Astrocyte of the spinal cord (primary cell): ENCODE measurements at regions not wholly inside any gene's neighbourhood (a gene's known extent, or its start where the extent isn't known, plus 50 kb on each side); places are given as distances from the start of the nearest gene placed in this dataset.

Experiments used
- DNase-seq: peaks from one replicate; pipeline ENCODE4 v3.0.0; 2011; ENCODE audit warnings: low read depth, low spot score
- H3K4me3 ChIP-seq: 2 replicates; pipeline ENCODE4 v1.5.1; 2011; ENCODE audit warnings: low read depth, mild to moderate bottlenecking, low read length, moderate library complexity
- in situ Hi-C: cut with HindIII; loops from 2 replicates; pipeline ENCODE4 v1.10.0; 2017; ENCODE audit warnings: low sequenced_read_pairs
- TF ChIP-seq, protein P1 (sequence below): IDR thresholded peaks from 2 replicates; pipeline ENCODE4 v1.5.1; 2012; ENCODE audit warnings: low read depth, mild to moderate bottlenecking, low read length, inconsistent platforms

DNA sequence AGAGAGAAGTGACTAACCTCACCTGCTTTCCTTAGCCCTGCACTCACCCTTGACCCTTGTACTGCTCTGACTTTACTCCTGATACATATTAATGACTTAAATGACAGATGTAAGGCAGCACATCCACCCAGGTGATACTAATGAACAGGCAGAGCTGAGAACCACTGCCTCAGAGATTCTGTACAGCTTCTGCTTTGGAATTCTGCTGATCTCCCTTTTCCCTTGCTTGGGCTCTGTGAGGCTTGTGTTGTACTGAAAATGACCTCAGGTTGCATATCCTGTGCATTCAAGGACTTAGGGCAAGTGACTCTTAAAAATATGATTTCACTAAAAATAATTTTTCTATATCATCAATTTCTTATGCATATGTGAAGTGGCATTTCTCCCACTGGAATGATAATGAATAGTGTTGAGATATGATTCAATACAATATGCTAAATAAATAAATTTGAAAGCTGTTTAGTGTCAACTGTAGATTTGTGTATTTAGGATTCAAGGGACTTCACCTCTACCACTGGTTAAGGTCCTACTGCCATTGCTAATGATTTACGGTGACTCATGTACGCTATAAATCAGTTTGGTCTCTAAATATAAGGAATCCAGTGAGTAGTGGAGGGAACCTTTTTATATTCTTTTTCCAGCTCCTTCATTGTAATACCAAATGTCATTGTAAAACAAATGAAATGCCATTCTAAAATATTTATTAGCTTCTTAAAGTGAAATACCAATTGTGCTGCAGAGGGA, 328.3 kb downstream of the SOCS6 start:
- TF ChIP-seq, protein P1, sequence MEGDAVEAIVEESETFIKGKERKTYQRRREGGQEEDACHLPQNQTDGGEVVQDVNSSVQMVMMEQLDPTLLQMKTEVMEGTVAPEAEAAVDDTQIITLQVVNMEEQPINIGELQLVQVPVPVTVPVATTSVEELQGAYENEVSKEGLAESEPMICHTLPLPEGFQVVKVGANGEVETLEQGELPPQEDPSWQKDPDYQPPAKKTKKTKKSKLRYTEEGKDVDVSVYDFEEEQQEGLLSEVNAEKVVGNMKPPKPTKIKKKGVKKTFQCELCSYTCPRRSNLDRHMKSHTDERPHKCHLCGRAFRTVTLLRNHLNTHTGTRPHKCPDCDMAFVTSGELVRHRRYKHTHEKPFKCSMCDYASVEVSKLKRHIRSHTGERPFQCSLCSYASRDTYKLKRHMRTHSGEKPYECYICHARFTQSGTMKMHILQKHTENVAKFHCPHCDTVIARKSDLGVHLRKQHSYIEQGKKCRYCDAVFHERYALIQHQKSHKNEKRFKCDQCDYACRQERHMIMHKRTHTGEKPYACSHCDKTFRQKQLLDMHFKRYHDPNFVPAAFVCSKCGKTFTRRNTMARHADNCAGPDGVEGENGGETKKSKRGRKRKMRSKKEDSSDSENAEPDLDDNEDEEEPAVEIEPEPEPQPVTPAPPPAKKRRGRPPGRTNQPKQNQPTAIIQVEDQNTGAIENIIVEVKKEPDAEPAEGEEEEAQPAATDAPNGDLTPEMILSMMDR, result no peak
- no peak for DNase-seq
- in situ Hi-C loops, result no loop called here
- no peak overlapping the region for H3K4me3 ChIP-seq

GRCh38 chr18:70600225-70600925, 311.5 kb downstream of the SOCS6 start:
- in situ Hi-C loops, result no loop called here
- TF ChIP-seq, protein P1, result no peak
- no peak for DNase-seq
- no peak overlapping the region for H3K4me3 ChIP-seq

GRCh38 chr18:70598406-70598805, 309.6 kb downstream of the SOCS6 start:
- TF ChIP-seq, protein P1, result no peak
- in situ Hi-C loops, result no loop called here
- no peak for DNase-seq
- no peak overlapping the region for H3K4me3 ChIP-seq

DNA sequence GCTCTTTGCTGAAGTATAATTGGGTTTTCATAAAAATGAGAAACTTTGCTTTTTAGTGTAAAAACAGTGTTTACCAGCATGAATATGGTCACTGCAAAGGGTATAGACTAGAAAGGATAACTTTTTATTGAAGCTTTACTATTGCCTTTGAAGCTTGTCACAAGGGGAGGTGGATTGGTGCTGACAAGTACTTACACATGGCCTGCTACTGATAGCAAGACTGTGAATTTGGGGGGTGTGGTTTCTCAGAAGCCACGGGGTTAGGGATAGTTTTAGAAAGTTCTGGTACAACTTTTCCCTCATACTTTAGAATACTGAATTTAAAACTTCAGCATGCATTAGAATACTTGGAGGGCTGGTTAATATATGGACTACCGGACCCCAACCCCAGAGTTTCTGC, 294.1 kb downstream of the SOCS6 start:
- TF ChIP-seq, protein P1, result no peak
- in situ Hi-C loops, result no loop called here
- no peak for DNase-seq
- no peak overlapping the region for H3K4me3 ChIP-seq

DNA sequence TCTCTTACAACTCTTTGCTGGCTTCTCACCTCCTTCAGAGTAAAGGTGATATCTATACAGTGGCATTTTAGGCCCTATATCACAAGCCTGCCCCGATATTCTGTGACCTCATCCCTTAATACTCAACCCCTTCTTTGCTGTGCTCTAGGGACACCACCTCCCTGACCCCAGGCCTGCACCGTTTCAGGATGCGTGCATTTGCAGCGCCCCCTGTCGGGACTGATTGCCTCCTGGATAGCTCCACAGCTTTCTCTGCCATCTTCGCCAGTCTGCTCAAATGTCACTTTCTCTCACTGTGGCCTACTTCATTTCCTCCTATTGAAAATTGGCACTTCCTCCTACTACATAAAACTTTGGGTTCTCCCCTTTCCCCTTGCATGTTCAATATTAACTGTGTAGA, 289.6 kb downstream of the SOCS6 start:
- TF ChIP-seq, protein P1, result no peak
- DNase-seq, result no peak
- H3K4me3 ChIP-seq, result no peak overlapping the region
- in situ Hi-C loops, result no loop called here

- H3K4me3 ChIP-seq, result no peak overlapping the region
- in situ Hi-C loops, result no loop called here
- TF ChIP-seq, protein P1, result no peak
- DNase-seq, result no peak
Measured at GRCh38 chr18:70577023-70577420, 288.2 kb downstream of the SOCS6 start.
